ENCODE measurements at regions not wholly inside any gene's neighbourhood (a gene's known extent, or its start where the extent isn't known, plus 50 kb on each side); places are given as distances from the start of the nearest gene placed in this dataset.

- no peak for TF ChIP-seq CTCF (IDR thresholded peaks at IDR 0.05; ENCODE audit: borderline replicate concordance, extremely low read depth, low read length, poor library complexity, severe bottlenecking)
- no peak for TF ChIP-seq EZH2 (IDR thresholded peaks at IDR 0.05; ENCODE audit: borderline replicate concordance, low read depth, low read length, severe bottlenecking)
These were observed 237.2 kb downstream of the ASMT start for GRCh38 chrX:1852082-1852481.
